GM20000 (cell line): ENCODE measurements at regions not wholly inside any gene's neighbourhood (a gene's known extent, or its start where the extent isn't known, plus 50 kb on each side); places are given as distances from the start of the nearest gene placed in this dataset.

ENCODE experiments used
- DNase-seq: peaks from one replicate; pipeline ENCODE4 v3.0.0; 2012; ENCODE audit warnings: low spot score
- CTCF ChIP-seq: IDR thresholded peaks from 2 replicates; pipeline ENCODE4 v1.5.1; 2012; ENCODE audit warnings: mild to moderate bottlenecking, control low read depth; ENCODE audit errors: extremely low read depth, missing control alignments

- TF ChIP-seq CTCF: no peak
- no peak for DNase-seq
These were observed 666.7 kb downstream of the BCL11A start for GRCh38 chr2:59886759-59887158.

GRCh38 chr2:59885541-59885940 is 667.9 kb downstream of the BCL11A start:
- no peak for DNase-seq
- no peak for TF ChIP-seq CTCF

DNA sequence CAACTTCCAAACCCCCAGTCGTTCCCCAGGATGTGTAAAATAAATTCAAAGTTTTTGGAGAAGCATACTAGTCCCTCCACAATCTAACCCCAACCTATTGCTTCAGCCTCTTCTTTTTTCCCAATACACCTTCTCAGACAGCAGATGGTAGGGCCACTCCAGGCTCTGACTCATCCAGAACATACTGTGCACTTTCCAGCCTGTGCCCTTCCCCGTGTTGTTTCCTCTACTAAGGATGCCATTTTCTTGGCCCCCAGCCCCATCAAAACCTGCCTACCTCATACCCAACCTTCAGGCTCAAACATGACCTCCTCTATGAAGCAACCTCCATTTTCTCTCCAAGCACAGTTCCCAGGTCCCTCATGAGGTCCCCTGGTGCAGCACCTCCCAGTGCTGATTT is 669.3 kb downstream of the BCL11A start:
- TF ChIP-seq CTCF: no peak
- DNase-seq: no peak

GRCh38 chr2:59882822-59883221 is 670.6 kb downstream of the BCL11A start:
- no peak for DNase-seq
- TF ChIP-seq CTCF: no peak

- DNase-seq: no peak
- no peak for TF ChIP-seq CTCF
These were observed 671.2 kb downstream of the BCL11A start for GRCh38 chr2:59882279-59882678.

DNA sequence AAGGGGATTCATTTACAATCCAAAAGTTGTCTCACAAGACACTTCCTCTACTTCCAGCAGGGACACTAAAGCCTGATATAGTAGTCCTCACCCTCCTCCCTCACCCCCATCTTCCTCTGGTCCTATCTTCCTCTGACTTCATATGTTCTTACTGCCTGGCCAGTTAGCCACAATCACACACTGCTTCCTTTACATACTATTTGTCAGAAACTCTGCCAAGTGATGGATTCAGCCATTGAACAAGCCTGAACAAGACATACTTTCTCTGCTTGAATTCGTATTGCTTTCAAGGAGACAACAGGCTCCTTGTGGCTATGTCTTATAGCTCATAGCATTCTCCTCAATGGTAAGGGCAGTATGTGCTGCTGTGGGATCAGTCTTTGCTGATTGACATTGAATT is 672.2 kb downstream of the BCL11A start:
- no peak for DNase-seq
- no peak for TF ChIP-seq CTCF

DNA sequence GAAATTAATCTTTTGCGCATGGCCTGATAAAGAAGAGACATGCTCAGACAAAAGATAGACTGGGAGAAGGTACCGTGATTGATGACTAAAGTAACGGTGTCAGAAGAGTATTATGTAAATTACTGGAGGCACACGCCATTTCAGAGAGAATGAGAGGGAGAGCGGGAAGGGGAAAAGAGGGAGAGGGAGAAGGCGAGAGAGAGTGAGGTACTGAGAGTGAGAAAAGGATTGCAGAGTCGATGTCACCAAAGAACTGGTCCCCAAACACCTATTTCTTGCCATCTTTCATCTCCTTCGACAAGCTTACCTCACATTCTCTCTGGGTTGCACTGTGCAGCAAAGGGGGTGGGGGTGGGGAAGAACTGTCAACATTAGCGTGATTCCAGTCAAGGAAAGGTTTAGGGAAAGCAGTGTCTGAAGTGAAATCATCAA is 673.7 kb downstream of the BCL11A start:
- TF ChIP-seq CTCF: no peak
- DNase-seq: no peak
